ENCODE measurements at regions not wholly inside any gene's neighbourhood (a gene's known extent, or its start where the extent isn't known, plus 50 kb on each side); places are given as distances from the start of the nearest gene placed in this dataset.

- TF ChIP-seq GABPA (IDR thresholded peaks at IDR 0.05 in 1 of 2, conservative IDR thresholded peaks at IDR 0.05 in 1 of 2) (no peak), ZBTB33 (IDR thresholded peaks at IDR 0.05) (no peak), REST (IDR thresholded peaks at IDR 0.05) (no peak), FOXA1 (IDR thresholded peaks at IDR 0.05) (no peak)
- TF ChIP-seq, protein P1, sequence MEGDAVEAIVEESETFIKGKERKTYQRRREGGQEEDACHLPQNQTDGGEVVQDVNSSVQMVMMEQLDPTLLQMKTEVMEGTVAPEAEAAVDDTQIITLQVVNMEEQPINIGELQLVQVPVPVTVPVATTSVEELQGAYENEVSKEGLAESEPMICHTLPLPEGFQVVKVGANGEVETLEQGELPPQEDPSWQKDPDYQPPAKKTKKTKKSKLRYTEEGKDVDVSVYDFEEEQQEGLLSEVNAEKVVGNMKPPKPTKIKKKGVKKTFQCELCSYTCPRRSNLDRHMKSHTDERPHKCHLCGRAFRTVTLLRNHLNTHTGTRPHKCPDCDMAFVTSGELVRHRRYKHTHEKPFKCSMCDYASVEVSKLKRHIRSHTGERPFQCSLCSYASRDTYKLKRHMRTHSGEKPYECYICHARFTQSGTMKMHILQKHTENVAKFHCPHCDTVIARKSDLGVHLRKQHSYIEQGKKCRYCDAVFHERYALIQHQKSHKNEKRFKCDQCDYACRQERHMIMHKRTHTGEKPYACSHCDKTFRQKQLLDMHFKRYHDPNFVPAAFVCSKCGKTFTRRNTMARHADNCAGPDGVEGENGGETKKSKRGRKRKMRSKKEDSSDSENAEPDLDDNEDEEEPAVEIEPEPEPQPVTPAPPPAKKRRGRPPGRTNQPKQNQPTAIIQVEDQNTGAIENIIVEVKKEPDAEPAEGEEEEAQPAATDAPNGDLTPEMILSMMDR (IDR thresholded peaks at IDR 0.05; ENCODE audit: low read depth, low read length, missing input control): no peak
Measured at GRCh38 chr12:13686260-13686659, 295.1 kb downstream of the GRIN2B start.

Data from liver (tissue), 3 donors.